ENCODE measurements at regions not wholly inside any gene's neighbourhood (a gene's known extent, or its start where the extent isn't known, plus 50 kb on each side); places are given as distances from the start of the nearest gene placed in this dataset.

DNA sequence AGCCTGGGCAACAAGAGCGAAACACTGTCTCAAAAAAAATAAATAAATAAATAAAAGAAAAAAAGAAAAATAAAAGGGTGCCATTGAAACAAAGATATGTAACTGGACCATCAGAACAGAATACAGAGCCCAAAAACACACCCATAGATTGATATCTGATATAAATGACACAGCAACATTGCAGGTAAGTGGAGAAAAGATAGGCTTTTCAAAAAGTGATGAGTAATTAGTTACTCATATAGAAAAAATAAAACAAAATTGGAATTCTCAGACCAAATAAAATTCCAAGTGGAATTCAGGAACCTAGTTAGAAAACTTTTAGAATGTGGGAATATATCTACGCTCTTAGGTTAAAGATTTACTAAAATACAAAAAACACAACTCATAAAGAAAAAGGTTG, 60.6 kb upstream of the CHD6 start:
- H3K9me3 Mint-ChIP-seq: peaks cover 5% of the 10 kb centered on the region

DNA sequence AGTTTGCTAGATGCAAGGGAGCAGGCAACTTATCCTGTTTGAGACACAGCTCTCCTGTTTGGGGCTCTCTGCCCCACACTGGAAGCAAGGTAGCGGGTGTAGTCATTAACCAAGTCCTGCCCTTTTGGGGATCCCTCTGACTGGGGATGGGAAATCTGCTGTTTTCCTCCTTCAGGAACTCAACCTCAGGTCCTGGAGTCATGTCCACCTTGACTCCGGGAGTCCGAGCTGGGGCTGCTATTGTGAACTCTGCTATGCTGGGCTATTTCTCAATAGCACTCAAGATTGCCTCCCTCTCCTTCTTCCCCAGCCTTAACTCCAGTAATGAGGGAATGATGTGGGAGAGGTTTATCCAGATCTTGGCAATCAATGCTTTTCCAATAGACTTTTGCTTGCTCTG, 54.1 kb upstream of the CHD6 start:
- no peak for DNase-seq
- Mint-ChIP-seq H3K9me3 (no peaks in the 10 kb centered on the region), H3K36me3 (ENCODE audit: low read depth) (no peaks in the 10 kb centered on the region), H3K27ac (no peak overlapping the region), H3K4me3 (no peak overlapping the region), H3K27me3 (ENCODE audit: low read depth, poor library complexity) (peaks cover 6% of the 10 kb centered on the region), H3K4me1 (no peaks in the 10 kb centered on the region)
- no peak for TF ChIP-seq CTCF (IDR thresholded peaks at IDR 0.05)

More for the DNA sequence above, 60.6 kb upstream of the CHD6 start:
- no peaks in the 10 kb centered on the region for H3K36me3 Mint-ChIP-seq (ENCODE audit: low read depth)
- H3K27ac Mint-ChIP-seq: no peak overlapping the region
- DNase-seq: no peak
- H3K4me1 Mint-ChIP-seq: no peaks in the 10 kb centered on the region
- peaks cover 10% of the 10 kb centered on the region for H3K27me3 Mint-ChIP-seq (ENCODE audit: low read depth, poor library complexity)
- H3K4me3 Mint-ChIP-seq: no peak overlapping the region
- TF ChIP-seq CTCF (IDR thresholded peaks at IDR 0.05): no peak

- Mint-ChIP-seq H3K4me3 (no peak overlapping the region), H3K4me1 (no peaks in the 10 kb centered on the region), H3K9me3 (no peaks in the 10 kb centered on the region), H3K36me3 (ENCODE audit: low read depth) (no peaks in the 10 kb centered on the region), H3K27me3 (ENCODE audit: low read depth, poor library complexity) (peaks cover 6% of the 10 kb centered on the region), H3K27ac (no peak overlapping the region)
- TF ChIP-seq CTCF (IDR thresholded peaks at IDR 0.05): no peak
- DNase-seq: no peak
Measured at GRCh38 chr20:41671143-41671542, 53.0 kb upstream of the CHD6 start.

DNA sequence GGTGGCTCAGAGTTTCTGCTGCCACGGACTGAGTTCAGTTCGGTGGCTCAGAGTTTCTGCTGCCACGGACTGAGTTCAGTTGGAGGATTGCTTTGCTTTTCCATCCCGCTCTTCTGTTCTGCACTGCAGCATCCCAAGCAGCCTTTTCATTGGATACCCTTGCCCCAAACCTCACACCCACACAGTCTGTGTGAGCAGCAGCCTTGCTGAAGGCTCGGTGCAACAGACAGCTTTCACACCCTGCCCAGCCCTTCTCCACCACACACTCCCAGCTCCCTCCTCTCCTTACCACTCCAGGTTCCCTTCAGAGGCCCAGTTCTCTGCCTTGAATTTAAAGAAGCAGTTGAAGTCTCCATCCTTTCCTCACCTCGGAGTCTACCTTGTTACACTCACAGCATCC, 52.5 kb upstream of the CHD6 start:
- Mint-ChIP-seq H3K27me3 (ENCODE audit: low read depth, poor library complexity) (peaks cover 6% of the 10 kb centered on the region), H3K36me3 (ENCODE audit: low read depth) (no peaks in the 10 kb centered on the region), H3K4me1 (no peaks in the 10 kb centered on the region), H3K27ac (no peak overlapping the region), H3K4me3 (no peak overlapping the region), H3K9me3 (no peaks in the 10 kb centered on the region)
- DNase-seq: no peak
- no peak for TF ChIP-seq CTCF (IDR thresholded peaks at IDR 0.05)

GRCh38 chr20:41669708-41670263, 51.6 kb upstream of the CHD6 start:
- Mint-ChIP-seq H3K36me3 (ENCODE audit: low read depth) (no peaks in the 10 kb centered on the region), H3K4me1 (no peaks in the 10 kb centered on the region), H3K27ac (no peak overlapping the region), H3K4me3 (no peak overlapping the region), H3K9me3 (no peaks in the 10 kb centered on the region), H3K27me3 (ENCODE audit: low read depth, poor library complexity) (peaks cover 6% of the 10 kb centered on the region)
- TF ChIP-seq CTCF (IDR thresholded peaks at IDR 0.05): no peak
- no peak for DNase-seq

DNA sequence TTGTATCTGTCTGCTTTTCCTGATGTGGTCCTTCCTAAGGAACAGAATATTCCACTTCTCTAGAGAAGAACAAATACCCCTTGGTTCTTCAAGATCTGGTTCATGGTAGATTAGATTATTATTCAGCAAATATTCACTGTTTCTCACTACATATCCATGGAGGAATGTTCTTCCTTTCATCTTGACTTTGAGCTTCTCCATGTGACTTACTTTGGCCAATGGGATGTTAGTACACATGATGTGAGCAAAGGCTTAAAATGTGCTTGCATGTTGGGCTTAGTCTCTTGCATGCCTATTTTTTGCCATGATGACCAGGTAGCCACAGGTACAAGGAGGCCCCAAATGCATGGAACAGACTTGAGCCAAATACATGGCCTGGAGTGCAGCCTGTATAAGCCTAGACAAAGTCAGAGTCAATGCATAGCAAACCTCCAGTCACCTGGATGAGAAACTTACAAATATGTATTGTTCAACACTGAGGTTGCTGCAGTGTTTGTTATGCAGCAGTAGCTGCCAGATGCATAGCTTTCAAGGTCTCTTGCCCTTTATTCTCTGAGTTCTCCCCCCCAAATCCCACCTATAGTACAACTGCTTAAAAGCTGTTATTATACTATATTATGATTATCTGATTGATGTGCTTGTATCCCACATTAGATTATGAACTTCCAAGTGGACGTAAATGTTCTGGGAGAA, 50.0 kb upstream of the CHD6 start:
- DNase-seq: no peak
- Mint-ChIP-seq H3K4me3 (no peak overlapping the region), H3K4me1 (no peaks in the 10 kb centered on the region), H3K9me3 (no peaks in the 10 kb centered on the region), H3K36me3 (ENCODE audit: low read depth) (no peaks in the 10 kb centered on the region), H3K27me3 (ENCODE audit: low read depth, poor library complexity) (peaks cover 4% of the 10 kb centered on the region), H3K27ac (no peak overlapping the region)
- no peak for TF ChIP-seq CTCF (IDR thresholded peaks at IDR 0.05)
